HL-60 (cell line): ENCODE measurements at regions not wholly inside any gene's neighbourhood (a gene's known extent, or its start where the extent isn't known, plus 50 kb on each side); places are given as distances from the start of the nearest gene placed in this dataset.

Experiments used
- POLR2AphosphoS5 ChIP-seq: IDR thresholded peaks from 2 replicates; pipeline ENCODE4 v1.6.1; 2012; ENCODE audit warnings: low read depth
- TF ChIP-seq, protein P1 (sequence below): IDR thresholded peaks from one replicate; pipeline ENCODE4 v1.5.1; 2011; ENCODE audit warnings: low read length, control low read depth, inconsistent platforms; ENCODE audit not compliant: insufficient read depth
- TF ChIP-seq, protein P2 (sequence below): IDR thresholded peaks from 2 replicates; pipeline ENCODE4 v1.6.1; 2012; ENCODE audit warnings: low read depth; ENCODE audit not compliant: insufficient replicate concordance

DNA sequence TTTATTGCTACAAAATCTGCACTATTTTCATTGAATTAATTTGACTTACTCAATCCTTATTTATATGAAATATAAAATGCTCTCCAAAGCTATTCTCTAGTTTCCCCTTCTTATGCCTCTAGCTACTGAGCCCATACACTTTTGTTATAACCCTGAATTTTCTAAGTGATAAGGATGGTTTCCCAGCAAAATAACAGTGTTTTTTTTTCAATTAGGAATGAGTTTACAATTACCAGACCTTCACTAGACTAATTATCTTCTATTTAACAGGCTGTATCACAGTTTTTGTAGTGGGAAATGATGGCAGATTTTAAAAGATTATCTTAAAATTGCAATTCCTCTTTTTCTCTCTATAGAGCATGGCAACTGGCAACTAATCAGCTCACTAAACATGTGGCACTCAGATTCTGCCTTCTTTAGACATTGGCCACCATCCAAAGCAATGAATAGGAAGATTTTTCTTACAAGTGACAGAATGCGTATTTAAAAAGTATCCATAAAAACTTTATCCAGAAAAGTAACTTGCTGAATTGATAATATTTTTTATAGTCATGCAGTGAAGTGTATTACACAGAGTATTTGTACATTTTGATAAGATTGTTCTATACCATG, 585.7 kb upstream of the ZNF608 start:
- TF ChIP-seq, protein P1, sequence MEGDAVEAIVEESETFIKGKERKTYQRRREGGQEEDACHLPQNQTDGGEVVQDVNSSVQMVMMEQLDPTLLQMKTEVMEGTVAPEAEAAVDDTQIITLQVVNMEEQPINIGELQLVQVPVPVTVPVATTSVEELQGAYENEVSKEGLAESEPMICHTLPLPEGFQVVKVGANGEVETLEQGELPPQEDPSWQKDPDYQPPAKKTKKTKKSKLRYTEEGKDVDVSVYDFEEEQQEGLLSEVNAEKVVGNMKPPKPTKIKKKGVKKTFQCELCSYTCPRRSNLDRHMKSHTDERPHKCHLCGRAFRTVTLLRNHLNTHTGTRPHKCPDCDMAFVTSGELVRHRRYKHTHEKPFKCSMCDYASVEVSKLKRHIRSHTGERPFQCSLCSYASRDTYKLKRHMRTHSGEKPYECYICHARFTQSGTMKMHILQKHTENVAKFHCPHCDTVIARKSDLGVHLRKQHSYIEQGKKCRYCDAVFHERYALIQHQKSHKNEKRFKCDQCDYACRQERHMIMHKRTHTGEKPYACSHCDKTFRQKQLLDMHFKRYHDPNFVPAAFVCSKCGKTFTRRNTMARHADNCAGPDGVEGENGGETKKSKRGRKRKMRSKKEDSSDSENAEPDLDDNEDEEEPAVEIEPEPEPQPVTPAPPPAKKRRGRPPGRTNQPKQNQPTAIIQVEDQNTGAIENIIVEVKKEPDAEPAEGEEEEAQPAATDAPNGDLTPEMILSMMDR, result no peak
- TF ChIP-seq POLR2AphosphoS5, result no peak
- TF ChIP-seq, protein P2, sequence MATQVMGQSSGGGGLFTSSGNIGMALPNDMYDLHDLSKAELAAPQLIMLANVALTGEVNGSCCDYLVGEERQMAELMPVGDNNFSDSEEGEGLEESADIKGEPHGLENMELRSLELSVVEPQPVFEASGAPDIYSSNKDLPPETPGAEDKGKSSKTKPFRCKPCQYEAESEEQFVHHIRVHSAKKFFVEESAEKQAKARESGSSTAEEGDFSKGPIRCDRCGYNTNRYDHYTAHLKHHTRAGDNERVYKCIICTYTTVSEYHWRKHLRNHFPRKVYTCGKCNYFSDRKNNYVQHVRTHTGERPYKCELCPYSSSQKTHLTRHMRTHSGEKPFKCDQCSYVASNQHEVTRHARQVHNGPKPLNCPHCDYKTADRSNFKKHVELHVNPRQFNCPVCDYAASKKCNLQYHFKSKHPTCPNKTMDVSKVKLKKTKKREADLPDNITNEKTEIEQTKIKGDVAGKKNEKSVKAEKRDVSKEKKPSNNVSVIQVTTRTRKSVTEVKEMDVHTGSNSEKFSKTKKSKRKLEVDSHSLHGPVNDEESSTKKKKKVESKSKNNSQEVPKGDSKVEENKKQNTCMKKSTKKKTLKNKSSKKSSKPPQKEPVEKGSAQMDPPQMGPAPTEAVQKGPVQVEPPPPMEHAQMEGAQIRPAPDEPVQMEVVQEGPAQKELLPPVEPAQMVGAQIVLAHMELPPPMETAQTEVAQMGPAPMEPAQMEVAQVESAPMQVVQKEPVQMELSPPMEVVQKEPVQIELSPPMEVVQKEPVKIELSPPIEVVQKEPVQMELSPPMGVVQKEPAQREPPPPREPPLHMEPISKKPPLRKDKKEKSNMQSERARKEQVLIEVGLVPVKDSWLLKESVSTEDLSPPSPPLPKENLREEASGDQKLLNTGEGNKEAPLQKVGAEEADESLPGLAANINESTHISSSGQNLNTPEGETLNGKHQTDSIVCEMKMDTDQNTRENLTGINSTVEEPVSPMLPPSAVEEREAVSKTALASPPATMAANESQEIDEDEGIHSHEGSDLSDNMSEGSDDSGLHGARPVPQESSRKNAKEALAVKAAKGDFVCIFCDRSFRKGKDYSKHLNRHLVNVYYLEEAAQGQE, result no peak
